Ovary (tissue), 3 donors: ENCODE measurements at regions not wholly inside any gene's neighbourhood (a gene's known extent, or its start where the extent isn't known, plus 50 kb on each side); places are given as distances from the start of the nearest gene placed in this dataset.

ENCODE experiments used
- POLR2A ChIP-seq: fragments of 450-650 bp; IDR thresholded peaks from one replicate; pipeline ENCODE4 v1.6.1; 2017; ENCODE audit warnings: antibody characterized with exemption, mild to moderate bottlenecking, moderate library complexity
- TF ChIP-seq, protein P1 (sequence below), 3 donors: fragments of 450-650 bp in 2 of 3; fragments of 200-600 bp in 1 of 3; IDR thresholded peaks; one replicate each; pipeline versions ENCODE4 v1.5.1 to v1.8.0; 2016 to 2022; ENCODE audit warnings: antibody characterized with exemption in 3 of 3, mild to moderate bottlenecking in 1 of 3
- donor health status: DM: no; HTN: no; CAD: no.

DNA sequence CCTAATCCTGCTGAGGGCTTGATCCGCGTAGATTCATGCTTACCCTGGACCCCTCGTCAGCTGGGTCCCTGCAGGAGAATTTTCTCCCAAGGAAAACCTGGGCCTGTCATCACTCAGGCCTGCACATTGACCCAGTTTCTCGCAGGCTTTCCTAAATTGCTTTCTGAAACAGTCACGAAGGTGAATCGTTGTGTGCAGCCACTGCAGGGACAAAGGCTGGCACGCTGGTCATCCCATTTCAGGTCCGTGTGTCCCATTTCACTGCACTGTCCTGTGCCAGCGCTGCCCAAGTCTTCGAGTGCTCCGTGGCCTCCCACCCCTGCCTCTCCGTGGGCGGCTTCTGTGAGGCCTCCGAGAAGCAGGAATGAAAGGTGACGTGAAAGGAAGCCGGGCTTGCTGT lies 62.8 kb upstream of the YWHAQ start:
- TF ChIP-seq, protein P1, sequence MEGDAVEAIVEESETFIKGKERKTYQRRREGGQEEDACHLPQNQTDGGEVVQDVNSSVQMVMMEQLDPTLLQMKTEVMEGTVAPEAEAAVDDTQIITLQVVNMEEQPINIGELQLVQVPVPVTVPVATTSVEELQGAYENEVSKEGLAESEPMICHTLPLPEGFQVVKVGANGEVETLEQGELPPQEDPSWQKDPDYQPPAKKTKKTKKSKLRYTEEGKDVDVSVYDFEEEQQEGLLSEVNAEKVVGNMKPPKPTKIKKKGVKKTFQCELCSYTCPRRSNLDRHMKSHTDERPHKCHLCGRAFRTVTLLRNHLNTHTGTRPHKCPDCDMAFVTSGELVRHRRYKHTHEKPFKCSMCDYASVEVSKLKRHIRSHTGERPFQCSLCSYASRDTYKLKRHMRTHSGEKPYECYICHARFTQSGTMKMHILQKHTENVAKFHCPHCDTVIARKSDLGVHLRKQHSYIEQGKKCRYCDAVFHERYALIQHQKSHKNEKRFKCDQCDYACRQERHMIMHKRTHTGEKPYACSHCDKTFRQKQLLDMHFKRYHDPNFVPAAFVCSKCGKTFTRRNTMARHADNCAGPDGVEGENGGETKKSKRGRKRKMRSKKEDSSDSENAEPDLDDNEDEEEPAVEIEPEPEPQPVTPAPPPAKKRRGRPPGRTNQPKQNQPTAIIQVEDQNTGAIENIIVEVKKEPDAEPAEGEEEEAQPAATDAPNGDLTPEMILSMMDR (IDR thresholded peaks at IDR 0.05), result no peak
- TF ChIP-seq POLR2A, result no peak
